ENCODE measurements at regions not wholly inside any gene's neighbourhood (a gene's known extent, or its start where the extent isn't known, plus 50 kb on each side); places are given as distances from the start of the nearest gene placed in this dataset.

DNA sequence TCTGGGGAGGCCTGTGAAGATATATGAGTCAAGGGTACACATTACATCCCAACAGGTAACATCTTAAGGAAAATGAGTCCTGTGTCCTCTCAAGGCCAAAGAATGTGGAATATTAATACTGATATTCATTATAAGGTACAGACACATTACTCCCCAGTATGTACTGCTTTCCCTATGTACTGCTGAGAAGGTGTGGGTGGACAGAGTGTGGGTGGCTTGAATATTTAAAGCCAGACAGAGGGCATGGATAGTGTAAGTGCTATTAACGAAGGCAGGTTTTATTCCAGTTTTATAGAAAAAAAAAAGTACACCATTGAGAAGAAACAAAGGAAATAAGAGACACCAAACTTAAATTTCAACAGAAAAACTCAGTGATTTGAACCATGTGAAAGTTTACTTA is 1054.4 kb downstream of the XPNPEP1 start:
- no peaks in the 10 kb centered on the region for H3K9me3 Mint-ChIP-seq
- H3K4me1 Mint-ChIP-seq, result no peaks in the 10 kb centered on the region
- no peak overlapping the region for H3K4me3 Mint-ChIP-seq
- no peaks in the 10 kb centered on the region for H3K36me3 Mint-ChIP-seq
- no peak for DNase-seq
- no peak overlapping the region for H3K27ac Mint-ChIP-seq
- no peaks in the 10 kb centered on the region for H3K27me3 Mint-ChIP-seq

DNA sequence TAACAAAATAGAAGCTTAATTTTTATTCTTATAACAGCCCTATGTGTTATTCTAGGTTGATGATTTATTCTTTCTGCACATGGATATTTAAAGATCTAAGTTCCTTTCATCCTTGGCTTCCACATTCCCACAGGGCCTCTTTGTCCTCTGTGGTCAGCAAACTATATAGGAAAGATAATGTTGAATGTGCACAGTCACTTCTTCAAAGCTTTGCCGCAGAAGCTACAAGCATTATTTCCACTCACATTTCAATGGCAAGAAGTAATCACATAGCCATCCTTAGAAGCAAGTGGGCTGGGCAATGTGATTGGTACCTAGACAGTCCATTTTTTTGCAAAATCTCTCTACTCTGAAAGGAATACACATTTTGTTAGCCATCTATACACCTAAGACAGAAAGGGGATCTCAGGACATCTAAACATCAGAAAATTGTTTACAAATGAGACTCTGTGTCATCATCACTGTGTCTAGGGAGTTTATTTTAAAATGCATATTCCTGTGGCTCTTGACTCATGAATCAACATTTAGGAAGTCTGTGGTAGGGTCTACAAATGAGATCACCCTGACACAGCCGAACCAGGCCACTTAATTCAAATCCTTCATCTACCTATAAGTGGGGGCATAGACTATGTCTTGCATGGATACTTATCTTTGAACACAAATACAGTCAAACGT is 1060.5 kb downstream of the XPNPEP1 start:
- DNase-seq, result no peak
- H3K9me3 Mint-ChIP-seq, result no peaks in the 10 kb centered on the region
- H3K27ac Mint-ChIP-seq, result no peak overlapping the region
- no peaks in the 10 kb centered on the region for H3K27me3 Mint-ChIP-seq
- no peaks in the 10 kb centered on the region for H3K4me1 Mint-ChIP-seq
- H3K4me3 Mint-ChIP-seq, result no peak overlapping the region
- no peaks in the 10 kb centered on the region for H3K36me3 Mint-ChIP-seq

DNA sequence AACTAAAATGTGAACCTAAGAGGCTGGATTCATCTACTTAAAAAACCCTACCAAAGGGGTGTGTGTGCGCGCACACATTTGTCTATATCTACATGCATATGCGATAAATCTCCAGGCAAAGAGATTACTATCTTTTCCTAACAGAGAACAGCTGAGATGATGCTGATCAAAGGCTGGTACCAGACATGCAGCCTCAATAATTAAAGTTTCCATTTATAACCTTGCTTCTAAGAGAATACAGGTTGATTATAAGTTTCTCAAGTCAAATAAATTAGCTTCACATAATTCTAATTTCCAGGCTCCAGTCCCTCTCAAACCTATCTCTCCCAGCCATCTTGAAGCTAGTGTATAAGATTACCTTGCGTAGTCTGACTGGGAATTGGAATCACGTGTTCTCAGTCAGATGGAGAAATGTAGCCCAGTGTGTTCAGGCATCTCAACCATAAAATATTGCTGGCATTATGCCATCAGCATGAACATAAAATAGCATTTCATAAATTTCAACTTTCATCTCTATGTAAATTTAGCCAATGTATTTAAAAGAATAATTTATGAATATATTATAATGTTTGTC is 1062.0 kb downstream of the XPNPEP1 start:
- Mint-ChIP-seq H3K27ac (no peak overlapping the region), H3K9me3 (no peaks in the 10 kb centered on the region), H3K36me3 (no peaks in the 10 kb centered on the region), H3K4me3 (no peak overlapping the region), H3K4me1 (no peaks in the 10 kb centered on the region), H3K27me3 (no peaks in the 10 kb centered on the region)
- no peak for DNase-seq

DNA sequence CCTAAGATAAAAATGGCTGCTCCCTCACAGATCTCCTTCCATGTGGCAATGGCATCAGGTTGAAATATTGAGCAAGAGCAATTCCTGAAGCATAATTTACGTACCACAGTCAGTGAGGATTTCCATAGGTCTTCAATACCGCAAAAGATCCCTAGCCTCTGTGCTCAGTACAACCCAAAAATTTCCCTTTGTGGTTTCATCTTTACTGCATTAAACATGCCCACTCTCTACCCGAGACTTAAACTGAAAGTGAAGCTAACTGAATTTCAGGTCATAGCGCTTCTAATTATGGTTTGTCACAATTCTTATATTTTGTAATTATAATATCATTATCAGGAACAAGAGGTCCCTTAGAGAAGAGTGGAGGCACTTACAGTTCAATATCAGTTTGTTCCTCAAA is 1071.1 kb downstream of the XPNPEP1 start:
- Mint-ChIP-seq H3K4me3 (no peak overlapping the region), H3K9me3 (peaks cover 2% of the 10 kb centered on the region), H3K27ac (no peak overlapping the region), H3K4me1 (no peaks in the 10 kb centered on the region), H3K36me3 (no peaks in the 10 kb centered on the region), H3K27me3 (no peaks in the 10 kb centered on the region)
- DNase-seq, result no peak

DNA sequence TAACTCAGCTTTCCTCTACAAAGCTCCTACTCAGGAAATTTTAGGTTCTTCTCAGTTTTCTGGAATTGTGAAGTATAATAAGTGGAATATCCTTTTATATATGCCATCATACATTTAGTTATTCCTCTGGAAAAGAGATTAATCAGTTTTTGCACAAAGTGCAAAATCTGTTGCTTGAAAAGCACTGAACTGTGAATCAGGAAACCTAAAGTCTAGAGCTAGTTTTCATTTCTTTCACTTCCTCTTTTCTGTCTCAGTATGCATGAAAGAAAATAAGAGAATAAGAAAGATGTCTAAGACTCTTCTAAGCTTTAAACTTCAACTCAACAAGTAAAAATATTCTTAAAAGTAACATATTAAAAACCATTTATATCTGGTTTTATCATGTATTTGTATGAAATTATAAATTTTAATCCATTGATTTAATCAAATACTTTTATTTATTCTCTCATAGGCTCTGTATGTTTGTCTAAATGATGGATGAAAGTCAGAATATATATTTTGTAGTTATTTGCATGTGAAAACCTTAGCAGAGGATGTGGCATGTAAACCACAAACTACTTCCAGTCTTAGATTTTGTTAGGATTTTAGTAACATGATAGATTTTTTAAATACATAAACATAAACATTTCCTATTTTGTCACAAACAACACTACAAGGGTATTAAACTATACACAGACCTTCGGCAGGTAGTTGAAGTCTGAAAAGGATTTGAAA is 1073.0 kb downstream of the XPNPEP1 start:
- peaks cover 2% of the 10 kb centered on the region for H3K9me3 Mint-ChIP-seq
- no peak overlapping the region for H3K4me3 Mint-ChIP-seq
- no peaks in the 10 kb centered on the region for H3K36me3 Mint-ChIP-seq
- no peaks in the 10 kb centered on the region for H3K27me3 Mint-ChIP-seq
- DNase-seq, result no peak
- no peak overlapping the region for H3K27ac Mint-ChIP-seq
- H3K4me1 Mint-ChIP-seq, result no peaks in the 10 kb centered on the region

DNA sequence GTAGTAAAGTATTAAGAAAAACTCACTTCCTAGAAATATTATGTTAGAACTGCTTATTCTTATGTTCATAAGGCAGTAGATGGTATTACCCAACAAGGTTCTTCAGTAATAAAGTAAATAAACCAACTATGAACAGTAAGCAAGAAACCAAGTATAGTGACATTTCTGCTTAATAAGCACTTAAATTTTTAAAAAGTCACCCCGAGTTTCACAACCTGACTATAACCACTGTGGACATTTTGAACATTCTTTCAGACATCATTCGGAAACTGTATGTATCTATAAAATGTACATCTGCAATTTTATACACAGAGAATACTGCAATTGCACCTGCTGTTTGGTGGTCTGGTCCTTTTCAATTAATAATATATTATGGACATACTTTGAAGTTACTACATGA is 1073.6 kb downstream of the XPNPEP1 start:
- no peak for DNase-seq
- peaks cover 2% of the 10 kb centered on the region for H3K9me3 Mint-ChIP-seq
- H3K4me3 Mint-ChIP-seq, result no peak overlapping the region
- H3K27ac Mint-ChIP-seq, result no peak overlapping the region
- H3K27me3 Mint-ChIP-seq, result no peaks in the 10 kb centered on the region
- no peaks in the 10 kb centered on the region for H3K36me3 Mint-ChIP-seq
- H3K4me1 Mint-ChIP-seq, result no peaks in the 10 kb centered on the region

DNA sequence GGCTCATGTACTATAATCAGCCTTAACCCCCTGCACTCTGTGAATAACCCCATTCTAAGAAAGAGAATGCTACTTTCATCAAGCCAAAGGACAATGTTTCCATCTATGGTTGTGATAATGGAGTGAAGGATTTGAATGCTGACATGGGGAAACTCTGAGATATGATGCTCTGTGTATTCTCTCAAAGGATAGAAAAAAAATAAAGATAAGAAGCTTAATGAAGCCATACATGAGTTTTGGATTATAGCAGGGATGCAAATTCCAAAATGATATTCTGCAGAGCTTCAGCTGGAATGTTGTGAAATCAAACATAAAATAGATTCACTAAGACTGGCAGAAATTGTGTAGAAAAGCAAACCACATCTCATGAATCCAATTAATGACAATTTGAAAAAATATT is 1074.1 kb downstream of the XPNPEP1 start:
- Mint-ChIP-seq H3K36me3 (no peaks in the 10 kb centered on the region), H3K4me3 (no peak overlapping the region), H3K27me3 (no peaks in the 10 kb centered on the region), H3K4me1 (no peaks in the 10 kb centered on the region), H3K9me3 (peaks cover 2% of the 10 kb centered on the region), H3K27ac (no peak overlapping the region)
- no peak for DNase-seq

DNA sequence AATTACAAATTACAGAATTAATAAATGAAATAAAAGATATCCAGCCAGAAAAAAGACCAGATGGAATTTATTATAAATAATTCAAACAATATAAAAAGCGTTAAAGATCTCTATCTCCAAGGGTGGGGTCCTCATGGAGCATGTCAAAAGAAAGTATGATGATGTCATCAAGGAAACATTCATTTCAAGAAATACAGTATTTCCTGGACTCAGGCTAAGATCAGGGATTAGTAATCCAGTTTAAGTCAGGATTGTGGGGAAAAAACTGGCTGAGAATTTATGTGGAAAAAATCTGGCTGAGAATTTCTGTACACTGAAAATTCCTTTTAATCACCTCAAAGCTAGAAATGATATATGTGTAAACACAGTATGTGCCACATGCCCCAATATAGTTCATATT is 1075.3 kb downstream of the XPNPEP1 start:
- no peaks in the 10 kb centered on the region for H3K27me3 Mint-ChIP-seq

DNA sequence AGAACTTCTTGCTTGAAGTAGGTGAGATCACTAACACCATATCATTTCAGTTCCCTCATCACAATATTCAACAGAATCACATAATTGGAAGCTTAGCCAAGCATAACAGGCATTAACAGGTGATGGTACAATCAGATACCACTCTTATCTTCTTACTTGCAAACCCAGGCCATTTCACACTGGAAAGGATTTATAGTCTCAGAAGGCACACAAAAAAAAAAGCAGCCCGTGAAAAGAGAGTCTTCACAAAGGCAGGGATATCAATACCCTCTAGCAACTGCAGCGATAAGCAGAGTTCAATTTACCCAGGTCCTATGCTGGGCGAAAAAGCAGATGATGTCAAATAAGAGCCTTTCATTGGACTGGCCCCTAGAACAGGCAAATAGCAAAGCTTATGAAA is 1082.4 kb downstream of the XPNPEP1 start:
- no peaks in the 10 kb centered on the region for H3K9me3 Mint-ChIP-seq
- no peaks in the 10 kb centered on the region for H3K36me3 Mint-ChIP-seq
- no peak for DNase-seq
- H3K4me1 Mint-ChIP-seq, result no peaks in the 10 kb centered on the region
- no peak overlapping the region for H3K4me3 Mint-ChIP-seq
- H3K27ac Mint-ChIP-seq, result no peak overlapping the region
- no peaks in the 10 kb centered on the region for H3K27me3 Mint-ChIP-seq

More for the DNA sequence above, 1075.3 kb downstream of the XPNPEP1 start:
- peaks cover 2% of the 10 kb centered on the region for H3K9me3 Mint-ChIP-seq
- H3K4me3 Mint-ChIP-seq, result no peak overlapping the region
- H3K36me3 Mint-ChIP-seq, result no peaks in the 10 kb centered on the region
- H3K4me1 Mint-ChIP-seq, result no peaks in the 10 kb centered on the region
- no peak for DNase-seq
- no peak overlapping the region for H3K27ac Mint-ChIP-seq

DNA sequence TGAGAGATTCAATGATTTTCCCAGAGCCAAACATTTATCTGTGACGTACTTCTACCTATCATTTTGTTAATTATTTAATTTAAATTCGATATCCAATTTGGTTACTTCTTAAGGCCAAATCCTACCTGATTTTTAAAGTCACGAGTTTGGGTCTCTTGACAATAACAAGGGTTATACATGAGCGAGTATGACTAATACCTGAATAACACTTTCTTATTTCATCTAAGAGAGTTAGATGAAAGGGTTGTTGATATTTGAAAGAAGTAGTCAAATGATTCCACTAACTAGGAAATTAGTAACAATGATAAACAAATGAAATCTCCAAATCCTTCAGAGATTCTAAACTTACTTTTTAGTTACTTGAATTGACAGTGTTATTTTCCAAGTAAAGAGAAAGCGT is 1086.9 kb downstream of the XPNPEP1 start:
- no peaks in the 10 kb centered on the region for H3K36me3 Mint-ChIP-seq
- no peak overlapping the region for H3K4me3 Mint-ChIP-seq
- no peak for DNase-seq
- H3K4me1 Mint-ChIP-seq, result no peaks in the 10 kb centered on the region
- H3K9me3 Mint-ChIP-seq, result peaks cover 2% of the 10 kb centered on the region
- H3K27ac Mint-ChIP-seq, result no peak overlapping the region
- H3K27me3 Mint-ChIP-seq, result no peaks in the 10 kb centered on the region

DNA sequence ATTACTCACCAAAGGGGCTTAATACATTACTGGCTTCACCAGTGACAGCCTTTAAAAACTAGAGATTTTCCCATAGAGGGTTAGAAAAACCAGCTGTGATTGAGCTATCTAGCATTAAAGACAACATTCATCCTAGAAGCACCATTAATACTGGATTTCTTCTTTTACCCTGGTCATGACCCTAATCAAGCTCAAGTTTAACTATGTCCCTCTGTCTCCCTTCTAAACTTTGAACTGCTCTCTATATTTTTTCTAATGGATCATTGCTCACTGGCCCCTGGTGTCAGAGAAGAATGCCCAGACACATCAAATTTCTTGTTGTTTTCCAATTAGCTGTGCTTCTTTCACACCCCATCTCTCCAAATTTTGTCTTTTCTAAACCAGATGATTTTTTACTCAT is 1101.3 kb downstream of the XPNPEP1 start:
- Mint-ChIP-seq H3K4me3 (no peak overlapping the region), H3K4me1 (no peaks in the 10 kb centered on the region), H3K27ac (no peak overlapping the region), H3K36me3 (no peaks in the 10 kb centered on the region), H3K9me3 (peaks cover 2% of the 10 kb centered on the region), H3K27me3 (no peaks in the 10 kb centered on the region)
- DNase-seq, result no peak

DNA sequence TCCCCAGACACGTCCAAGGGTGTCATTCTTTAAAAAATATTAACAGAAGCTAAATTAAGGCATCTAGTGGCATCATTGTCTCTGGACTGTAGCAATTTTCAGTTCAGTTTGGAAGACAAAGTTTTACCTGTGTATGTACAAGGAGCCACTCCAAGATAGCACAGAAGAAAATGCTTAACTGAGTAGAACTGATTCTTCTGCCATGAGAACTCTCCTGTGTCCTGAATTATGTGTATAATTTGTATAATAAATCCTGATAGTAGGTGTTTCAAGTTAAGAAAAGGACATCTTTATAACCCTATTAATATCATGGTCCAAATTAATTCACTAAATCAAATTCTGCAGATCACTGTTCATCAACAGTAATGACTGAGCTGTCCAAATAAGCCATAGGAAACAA is 1104.0 kb downstream of the XPNPEP1 start:
- Mint-ChIP-seq H3K4me1 (no peaks in the 10 kb centered on the region), H3K27ac (no peak overlapping the region), H3K9me3 (peaks cover 2% of the 10 kb centered on the region), H3K27me3 (no peaks in the 10 kb centered on the region), H3K4me3 (no peak overlapping the region), H3K36me3 (no peaks in the 10 kb centered on the region)
- DNase-seq, result no peak

DNA sequence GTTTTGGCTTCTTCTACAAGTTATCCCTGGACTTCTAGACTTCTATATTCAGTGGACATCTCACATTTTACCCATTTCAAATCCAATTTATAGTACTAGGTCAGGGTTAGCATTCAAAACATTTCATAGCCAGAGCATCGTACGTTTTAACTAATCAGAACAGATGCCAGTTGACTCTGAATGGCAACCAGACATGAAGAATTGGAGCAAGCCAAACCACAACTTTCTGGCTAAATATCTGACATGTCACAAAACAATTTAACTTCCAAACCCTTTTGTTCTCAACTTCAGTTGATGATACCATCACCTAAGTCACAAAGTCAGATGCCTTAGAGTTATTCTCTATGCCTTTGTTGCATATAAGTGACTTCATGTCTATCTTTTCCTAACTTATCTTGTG is 1105.7 kb downstream of the XPNPEP1 start:
- no peak for DNase-seq
- Mint-ChIP-seq H3K4me1 (no peaks in the 10 kb centered on the region), H3K36me3 (no peaks in the 10 kb centered on the region), H3K9me3 (peaks cover 2% of the 10 kb centered on the region), H3K4me3 (no peak overlapping the region), H3K27ac (no peak overlapping the region), H3K27me3 (no peaks in the 10 kb centered on the region)

DNA sequence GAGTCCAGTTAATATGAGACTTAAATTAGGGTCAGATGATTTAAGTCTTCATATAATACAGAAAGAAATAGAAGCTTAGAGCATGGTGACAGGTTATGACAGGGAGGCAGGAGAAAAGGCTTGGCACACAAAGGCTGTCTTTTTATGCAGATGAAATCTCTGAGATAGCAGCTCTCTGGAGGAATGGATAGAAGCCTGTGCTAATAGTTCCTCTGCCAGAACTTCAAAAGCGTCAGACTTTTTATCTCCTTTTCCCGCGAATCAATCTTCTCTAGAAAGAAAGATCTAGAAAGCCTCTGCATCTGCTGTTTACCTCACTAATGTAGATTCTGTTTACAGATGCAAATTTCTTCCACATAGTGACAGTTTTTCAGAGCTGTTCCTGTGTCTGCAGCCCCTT is 1106.2 kb downstream of the XPNPEP1 start:
- Mint-ChIP-seq H3K27me3 (no peaks in the 10 kb centered on the region), H3K27ac (no peak overlapping the region), H3K4me3 (no peak overlapping the region), H3K36me3 (no peaks in the 10 kb centered on the region), H3K4me1 (no peaks in the 10 kb centered on the region), H3K9me3 (peaks cover 2% of the 10 kb centered on the region)
- DNase-seq, result no peak

DNA sequence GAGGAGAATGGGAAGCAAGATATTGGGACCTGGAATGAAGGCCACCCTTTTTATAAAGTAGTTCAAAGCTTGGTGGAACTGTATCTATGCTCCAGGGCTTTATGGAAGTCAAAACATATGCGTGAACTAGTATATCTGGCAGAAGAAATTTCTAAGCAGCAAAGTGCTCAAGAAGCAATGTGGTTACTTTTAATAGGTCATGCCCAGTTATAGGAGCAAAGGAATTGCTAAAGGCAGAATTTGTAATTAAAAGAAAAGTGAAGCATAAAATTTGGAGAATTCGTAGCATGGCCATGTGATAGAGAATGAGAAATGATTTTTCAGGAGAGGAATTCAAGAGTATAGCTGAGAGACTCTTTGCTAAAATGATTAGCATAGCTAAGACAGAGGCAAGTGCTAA is 1110.4 kb downstream of the XPNPEP1 start:
- H3K27ac Mint-ChIP-seq, result no peak overlapping the region
- DNase-seq, result no peak
- H3K36me3 Mint-ChIP-seq, result no peaks in the 10 kb centered on the region
- no peaks in the 10 kb centered on the region for H3K4me1 Mint-ChIP-seq
- no peak overlapping the region for H3K4me3 Mint-ChIP-seq
- peaks cover 2% of the 10 kb centered on the region for H3K9me3 Mint-ChIP-seq
- H3K27me3 Mint-ChIP-seq, result no peaks in the 10 kb centered on the region

DNA sequence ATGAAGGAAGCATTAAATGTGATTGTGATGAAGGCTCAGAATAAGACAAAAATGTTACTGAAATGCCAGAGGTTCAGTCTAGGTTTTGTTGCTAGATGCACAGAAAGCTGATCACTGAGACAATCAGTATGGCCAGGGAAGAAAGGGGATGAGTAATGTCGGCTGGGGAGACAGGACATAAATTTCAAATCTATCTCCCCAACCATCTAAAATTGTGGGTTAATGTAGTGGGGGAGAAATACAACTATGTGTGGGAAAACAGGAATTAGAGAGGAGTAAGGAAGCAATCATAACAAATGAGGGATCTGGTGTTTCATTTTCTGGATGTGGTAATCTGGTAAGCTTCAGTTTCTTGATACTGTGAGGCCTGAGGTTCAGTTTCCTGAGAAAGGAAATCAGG is 1111.0 kb downstream of the XPNPEP1 start:
- Mint-ChIP-seq H3K27me3 (no peaks in the 10 kb centered on the region), H3K4me1 (no peaks in the 10 kb centered on the region), H3K27ac (no peak overlapping the region), H3K36me3 (no peaks in the 10 kb centered on the region), H3K4me3 (no peak overlapping the region), H3K9me3 (peaks cover 2% of the 10 kb centered on the region)
- no peak for DNase-seq

All from activated naive CD8-positive, alpha-beta T cell treated with anti-CD3 and anti-CD28 coated beads for 36 hours (primary cell).